ENCODE measurements at regions not wholly inside any gene's neighbourhood (a gene's known extent, or its start where the extent isn't known, plus 50 kb on each side); places are given as distances from the start of the nearest gene placed in this dataset.

- no peak for DNase-seq (ENCODE audit: low spot score)
Measured at GRCh38 chr10:112047674-112048073, 135.9 kb downstream of the GPAM start.

- no peak for DNase-seq (ENCODE audit: low spot score)
Measured at GRCh38 chr10:112052166-112052565, 131.4 kb downstream of the GPAM start.

DNA sequence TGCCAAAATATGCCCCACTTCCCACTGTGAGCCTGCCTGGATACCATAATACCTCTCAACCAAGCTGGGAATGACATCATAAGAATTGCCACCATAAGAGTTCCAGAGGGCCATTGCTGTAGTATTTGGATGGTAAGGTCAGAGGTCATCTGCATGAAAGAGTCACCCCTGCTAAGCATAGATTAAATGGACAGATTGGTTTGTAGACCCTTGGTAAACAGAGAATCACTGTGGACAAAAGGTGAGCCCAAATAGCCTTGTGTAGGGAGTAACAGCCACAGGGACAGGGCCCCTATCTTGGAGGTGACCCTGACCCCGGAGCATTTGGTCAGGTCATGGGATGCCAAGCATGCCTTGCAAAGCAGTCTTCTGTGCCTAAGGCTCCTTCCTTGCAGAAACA lies 129.7 kb downstream of the GPAM start:
- no peak for DNase-seq (ENCODE audit: low spot score)

DNA sequence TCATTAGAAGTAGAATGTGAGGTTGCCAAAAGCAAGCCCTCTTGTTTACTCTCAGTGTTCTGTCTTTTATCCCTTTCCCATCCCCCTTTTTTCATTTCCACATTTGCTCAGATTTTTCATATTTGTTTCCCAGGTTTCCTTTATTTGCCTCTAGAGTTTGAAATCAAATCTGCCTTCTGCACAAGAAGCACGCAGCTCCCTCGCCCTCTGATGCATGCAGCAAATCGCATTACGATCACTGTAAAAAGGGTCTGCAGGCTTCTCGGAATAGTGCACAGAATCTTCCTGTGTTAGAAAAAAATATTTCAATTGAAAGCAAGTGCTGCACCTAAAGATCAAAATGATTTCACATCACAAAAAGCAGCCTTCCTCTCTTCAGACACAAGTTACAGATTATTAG lies 129.0 kb downstream of the GPAM start:
- DNase-seq (ENCODE audit: low spot score) = no peak

GRCh38 chr10:112057072-112057471 lies 126.5 kb downstream of the GPAM start:
- DNase-seq (ENCODE audit: low spot score) = no peak

DNA sequence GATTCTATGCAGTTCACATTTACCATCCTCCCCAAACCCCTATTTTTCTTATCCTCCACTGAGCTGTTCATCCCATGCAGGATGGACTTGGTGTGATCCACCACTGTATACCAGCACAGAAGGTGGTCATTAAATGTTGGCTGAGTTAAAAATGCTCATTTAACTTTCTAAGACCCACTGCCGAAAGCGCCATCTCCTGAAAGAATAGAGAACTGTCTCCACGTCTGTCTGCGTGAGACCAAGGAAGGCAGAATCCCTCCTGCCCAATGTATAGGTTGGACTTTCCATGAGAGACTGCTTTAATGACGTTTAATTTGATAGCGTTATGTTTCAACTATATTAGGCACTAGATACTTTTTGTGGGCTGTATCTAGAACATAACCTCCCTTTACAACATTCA lies 124.3 kb downstream of the GPAM start:
- no peak for DNase-seq (ENCODE audit: low spot score)

DNA sequence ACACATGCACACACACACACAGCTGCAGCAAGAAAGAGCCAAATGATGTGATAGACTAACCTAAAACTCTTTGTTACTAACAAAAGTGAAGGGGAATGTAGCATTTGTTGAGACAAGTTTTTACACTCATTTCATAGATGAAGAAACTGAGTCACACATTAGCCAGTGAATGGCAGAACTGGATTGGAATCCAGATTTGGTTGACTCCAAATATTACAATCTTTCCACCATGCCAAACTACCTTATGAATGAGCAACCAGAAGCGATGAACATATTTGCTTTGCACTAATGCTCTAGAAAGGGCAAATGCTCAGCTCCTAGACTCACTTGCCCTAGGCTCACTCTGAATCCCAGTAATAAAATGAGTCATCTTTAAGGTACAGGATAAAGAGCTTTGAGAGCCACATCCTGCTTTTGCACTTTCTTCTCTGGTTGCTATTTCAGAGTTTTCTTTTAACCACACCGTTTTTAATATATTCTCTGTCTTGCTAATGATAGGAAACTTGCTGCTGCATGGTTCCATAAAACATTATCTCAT lies 111.9 kb downstream of the GPAM start:
- no peak for DNase-seq (ENCODE audit: low spot score)

GRCh38 chr10:112078003-112078402 lies 105.6 kb downstream of the GPAM start:
- no peak for DNase-seq (ENCODE audit: low spot score)

GRCh38 chr10:112080231-112080630 lies 103.3 kb downstream of the GPAM start:
- no peak for DNase-seq (ENCODE audit: low spot score)

- no peak for DNase-seq (ENCODE audit: low spot score)
Measured at GRCh38 chr10:112082120-112082519, 101.4 kb downstream of the GPAM start.

GRCh38 chr10:112083472-112083871 lies 100.1 kb downstream of the GPAM start:
- DNase-seq (ENCODE audit: low spot score) = no peak

- no peak for DNase-seq (ENCODE audit: low spot score)
Measured at GRCh38 chr10:112087953-112088456, 95.6 kb downstream of the GPAM start.

GRCh38 chr10:112091703-112092102 lies 91.9 kb downstream of the GPAM start:
- DNase-seq (ENCODE audit: low spot score) = no peak

DNA sequence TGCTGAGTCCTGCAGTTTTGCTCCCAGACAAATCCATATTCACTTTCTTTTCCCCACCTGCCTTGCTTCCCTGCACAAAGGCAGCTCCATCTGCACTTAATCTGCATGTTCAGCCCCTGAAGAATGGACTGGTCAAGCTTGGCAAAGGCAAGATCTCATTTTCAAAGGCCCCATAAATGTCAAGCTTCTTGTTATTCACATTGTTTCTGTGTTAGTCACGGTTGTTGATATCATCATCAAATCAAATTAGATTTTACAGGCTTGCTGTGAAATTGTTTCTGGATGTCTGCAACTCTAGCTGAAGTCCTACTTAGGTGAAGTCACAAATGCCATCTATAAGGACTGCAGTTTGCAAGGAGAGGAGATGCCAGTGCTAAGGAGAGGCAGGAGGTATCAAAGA lies 91.0 kb downstream of the GPAM start:
- no peak for DNase-seq (ENCODE audit: low spot score)

GRCh38 chr10:112094984-112095383 lies 88.6 kb downstream of the GPAM start:
- no peak for DNase-seq (ENCODE audit: low spot score)

- DNase-seq (ENCODE audit: low spot score) = no peak
Measured at GRCh38 chr10:112095731-112096130, 87.8 kb downstream of the GPAM start.

DNA sequence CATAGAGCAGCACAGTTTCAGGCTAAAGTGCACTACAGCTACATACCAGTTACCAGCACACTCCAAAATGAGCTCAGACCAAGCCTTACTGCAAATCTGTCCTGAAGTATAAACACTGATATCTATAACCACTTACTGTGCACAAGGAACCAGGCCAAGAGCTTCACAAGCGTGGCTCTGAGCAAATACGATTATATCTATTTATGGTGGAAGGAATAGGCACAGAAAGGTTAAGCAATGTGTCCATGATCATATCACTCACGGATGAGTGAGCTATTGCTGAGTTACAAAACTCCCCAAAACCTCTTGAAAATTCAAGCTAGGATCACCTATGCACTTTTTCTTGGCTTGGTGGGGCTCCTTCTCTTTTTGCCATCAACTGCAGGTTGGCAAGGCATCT lies 84.9 kb downstream of the GPAM start:
- no peak for DNase-seq (ENCODE audit: low spot score)
